ENCODE measurements at regions not wholly inside any gene's neighbourhood (a gene's known extent, or its start where the extent isn't known, plus 50 kb on each side); places are given as distances from the start of the nearest gene placed in this dataset.
"Not testable (repeated sequence)": the region's sequence is repeated elsewhere in the genome, so short reads cannot be mapped to it uniquely, and the experiment has no call there.

DNA sequence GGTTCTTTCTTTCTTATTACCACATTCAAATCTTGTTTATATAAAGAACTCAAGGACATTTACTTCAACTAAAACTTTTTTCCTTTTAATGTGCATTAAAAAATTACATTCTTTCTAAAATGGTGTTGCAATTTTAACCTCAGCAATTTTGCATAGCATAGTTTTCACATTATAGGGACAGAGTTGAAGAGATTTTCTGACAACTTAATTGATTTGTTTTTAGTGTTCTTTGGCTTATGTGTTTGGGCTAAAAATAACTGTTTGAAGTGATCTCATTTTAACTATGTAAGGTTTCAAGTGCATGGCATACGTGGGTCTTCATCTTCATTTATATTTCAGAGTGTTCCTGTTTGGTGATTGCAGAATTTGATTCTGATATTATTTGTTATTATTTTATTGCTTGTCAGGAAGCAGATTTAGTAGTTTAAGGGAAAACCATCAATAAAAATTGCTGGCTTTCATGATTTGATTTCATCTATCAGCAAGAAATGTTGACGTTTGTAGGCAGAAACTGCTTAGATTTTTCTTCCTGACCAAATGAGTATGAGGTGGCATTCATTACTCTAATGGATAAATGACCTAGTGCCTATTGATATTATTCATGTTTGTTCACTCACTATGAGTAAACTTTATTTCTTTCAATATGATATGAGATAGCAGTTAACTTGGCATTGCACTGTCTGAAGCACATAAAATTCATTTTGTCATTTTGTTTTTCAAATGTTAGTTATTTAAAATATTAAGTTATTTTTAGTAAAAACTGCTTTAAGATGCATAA, 398.4 kb downstream of the NUP35 start:
- no peaks in the 10 kb centered on the region for H3K9me3 Mint-ChIP-seq
- no peak overlapping the region for H3K4me3 Mint-ChIP-seq
- no peaks in the 10 kb centered on the region for H3K36me3 Mint-ChIP-seq (ENCODE audit: low read depth)
- no peak overlapping the region for H3K27ac Mint-ChIP-seq
- intact Hi-C loops (cut with micrococcal nuclease) = no loop called here
- no peak for DNase-seq (ENCODE audit: low spot score)
- H3K4me1 Mint-ChIP-seq (ENCODE audit: low read depth) = no peaks in the 10 kb centered on the region
- peaks cover 1% of the 10 kb centered on the region for H3K27me3 Mint-ChIP-seq (ENCODE audit: insufficient read depth)

- Mint-ChIP-seq H3K36me3 (ENCODE audit: low read depth) (no peaks in the 10 kb centered on the region), H3K9me3 (no peaks in the 10 kb centered on the region), H3K27me3 (ENCODE audit: insufficient read depth) (no peaks in the 10 kb centered on the region), H3K4me3 (no peak overlapping the region), H3K4me1 (ENCODE audit: low read depth) (no peaks in the 10 kb centered on the region), H3K27ac (no peak overlapping the region)
- intact Hi-C loops (cut with micrococcal nuclease) = no loop called here
- DNase-seq (ENCODE audit: low spot score) = no peak
Observed at GRCh38 chr2:183530333-183530901, 406.2 kb downstream of the NUP35 start.

GRCh38 chr2:183532514-183532913, 408.3 kb downstream of the NUP35 start:
- H3K27me3 Mint-ChIP-seq (ENCODE audit: insufficient read depth) = no peaks in the 10 kb centered on the region
- H3K4me3 Mint-ChIP-seq = no peak overlapping the region
- H3K27ac Mint-ChIP-seq = no peak overlapping the region
- H3K4me1 Mint-ChIP-seq (ENCODE audit: low read depth) = no peaks in the 10 kb centered on the region
- DNase-seq (ENCODE audit: low spot score) = no peak
- H3K9me3 Mint-ChIP-seq = no peaks in the 10 kb centered on the region
- no peaks in the 10 kb centered on the region for H3K36me3 Mint-ChIP-seq (ENCODE audit: low read depth)
- intact Hi-C loops (cut with micrococcal nuclease) = no loop called here

- H3K4me3 Mint-ChIP-seq = no peak overlapping the region
- H3K9me3 Mint-ChIP-seq = no peaks in the 10 kb centered on the region
- no peak overlapping the region for H3K27ac Mint-ChIP-seq
- H3K36me3 Mint-ChIP-seq (ENCODE audit: low read depth) = no peaks in the 10 kb centered on the region
- intact Hi-C loops (cut with micrococcal nuclease) = no loop called here
- no peaks in the 10 kb centered on the region for H3K27me3 Mint-ChIP-seq (ENCODE audit: insufficient read depth)
- DNase-seq (ENCODE audit: low spot score) = no peak
- no peaks in the 10 kb centered on the region for H3K4me1 Mint-ChIP-seq (ENCODE audit: low read depth)
Observed at GRCh38 chr2:183533021-183533420, 408.8 kb downstream of the NUP35 start.

DNA sequence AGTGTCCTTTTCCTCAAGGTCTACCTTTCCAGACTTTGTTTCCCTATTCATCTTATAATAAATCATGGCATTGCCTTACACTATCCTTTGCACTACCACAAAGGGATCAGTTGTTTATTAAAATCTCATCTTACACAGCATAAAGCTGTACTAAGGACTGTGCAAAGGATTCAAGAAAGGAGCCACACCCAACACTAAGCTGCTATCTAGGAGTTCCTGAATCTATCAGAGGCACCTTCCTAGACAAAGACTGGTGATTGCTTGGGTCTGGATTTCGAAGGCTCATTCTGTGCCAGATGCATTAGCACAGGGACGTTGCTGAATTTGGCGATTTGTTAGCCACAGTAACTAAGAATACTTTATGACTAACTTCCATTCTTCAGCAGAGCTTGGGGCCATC, 412.0 kb downstream of the NUP35 start:
- no peaks in the 10 kb centered on the region for H3K27me3 Mint-ChIP-seq (ENCODE audit: insufficient read depth)
- H3K27ac Mint-ChIP-seq = no peak overlapping the region
- no peaks in the 10 kb centered on the region for H3K36me3 Mint-ChIP-seq (ENCODE audit: low read depth)
- intact Hi-C loops (cut with micrococcal nuclease) = no loop called here
- no peaks in the 10 kb centered on the region for H3K9me3 Mint-ChIP-seq
- H3K4me1 Mint-ChIP-seq (ENCODE audit: low read depth) = no peaks in the 10 kb centered on the region
- H3K4me3 Mint-ChIP-seq = no peak overlapping the region
- DNase-seq (ENCODE audit: low spot score) = no peak

GRCh38 chr2:183536714-183537113, 412.5 kb downstream of the NUP35 start:
- intact Hi-C loops (cut with micrococcal nuclease) = no loop called here
- H3K4me3 Mint-ChIP-seq = no peak overlapping the region
- H3K27me3 Mint-ChIP-seq (ENCODE audit: insufficient read depth) = no peaks in the 10 kb centered on the region
- H3K36me3 Mint-ChIP-seq (ENCODE audit: low read depth) = no peaks in the 10 kb centered on the region
- no peaks in the 10 kb centered on the region for H3K4me1 Mint-ChIP-seq (ENCODE audit: low read depth)
- DNase-seq (ENCODE audit: low spot score) = no peak
- H3K9me3 Mint-ChIP-seq = no peaks in the 10 kb centered on the region
- no peak overlapping the region for H3K27ac Mint-ChIP-seq

GRCh38 chr2:183541766-183542165, 417.5 kb downstream of the NUP35 start:
- Mint-ChIP-seq H3K4me3 (no peak overlapping the region), H3K36me3 (ENCODE audit: low read depth) (no peaks in the 10 kb centered on the region), H3K4me1 (ENCODE audit: low read depth) (no peaks in the 10 kb centered on the region), H3K9me3 (peaks cover 23% of the 10 kb centered on the region), H3K27me3 (ENCODE audit: insufficient read depth) (no peaks in the 10 kb centered on the region), H3K27ac (no peak overlapping the region)
- intact Hi-C loops (cut with micrococcal nuclease) = no loop called here
- DNase-seq (ENCODE audit: low spot score) = no peak

DNA sequence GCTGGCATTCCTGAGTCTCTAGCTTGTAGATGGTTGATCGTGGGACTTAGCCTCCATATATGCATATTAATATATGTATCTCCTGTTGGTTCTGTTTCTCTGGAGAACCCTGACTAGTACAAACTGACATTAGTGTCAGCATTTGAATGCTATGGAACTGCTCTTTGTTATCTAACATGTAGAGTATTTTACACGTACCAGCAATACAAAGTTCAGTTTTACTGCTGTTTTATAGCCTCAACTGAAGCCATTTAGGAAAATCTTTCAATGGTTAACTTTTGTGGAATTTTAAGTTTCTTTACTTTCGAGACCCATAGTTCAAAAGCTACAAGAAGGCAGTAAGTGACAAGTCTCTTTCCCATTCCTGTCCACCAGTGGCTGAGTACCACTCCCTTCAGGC, 418.4 kb downstream of the NUP35 start:
- intact Hi-C loops (cut with micrococcal nuclease) = no loop called here
- Mint-ChIP-seq H3K4me1 (ENCODE audit: low read depth) (no peaks in the 10 kb centered on the region), H3K27ac (no peak overlapping the region), H3K4me3 (no peak overlapping the region), H3K36me3 (ENCODE audit: low read depth) (no peaks in the 10 kb centered on the region), H3K9me3 (peaks cover 23% of the 10 kb centered on the region), H3K27me3 (ENCODE audit: insufficient read depth) (no peaks in the 10 kb centered on the region)
- no peak for DNase-seq (ENCODE audit: low spot score)

DNA sequence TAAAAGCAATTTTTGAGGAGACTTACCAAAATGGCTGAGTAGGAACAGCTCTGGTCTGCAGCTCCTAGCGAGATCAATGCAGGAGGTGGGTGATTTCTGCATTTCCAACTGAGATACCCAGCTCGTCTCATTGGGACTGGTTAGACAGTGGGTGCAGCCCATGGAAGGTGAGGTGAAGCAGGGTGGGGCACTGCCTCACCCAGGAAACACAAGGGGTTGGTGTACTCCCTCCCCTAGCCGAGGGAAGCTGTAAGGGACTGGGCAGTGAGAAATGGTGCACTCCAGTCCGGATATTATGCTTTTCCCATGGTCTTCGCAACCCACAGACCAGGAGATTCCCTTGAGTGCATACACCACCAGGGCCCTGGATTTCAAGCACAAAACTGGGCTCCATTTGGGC, 419.0 kb downstream of the NUP35 start:
- Mint-ChIP-seq H3K9me3 (peaks cover 27% of the 10 kb centered on the region), H3K4me1 (ENCODE audit: low read depth) (no peaks in the 10 kb centered on the region), H3K27ac (no peak overlapping the region), H3K27me3 (ENCODE audit: insufficient read depth) (no peaks in the 10 kb centered on the region), H3K36me3 (ENCODE audit: low read depth) (no peaks in the 10 kb centered on the region), H3K4me3 (no peak overlapping the region)
- intact Hi-C loops (cut with micrococcal nuclease) = no loop called here
- no peak for DNase-seq (ENCODE audit: low spot score)

DNA sequence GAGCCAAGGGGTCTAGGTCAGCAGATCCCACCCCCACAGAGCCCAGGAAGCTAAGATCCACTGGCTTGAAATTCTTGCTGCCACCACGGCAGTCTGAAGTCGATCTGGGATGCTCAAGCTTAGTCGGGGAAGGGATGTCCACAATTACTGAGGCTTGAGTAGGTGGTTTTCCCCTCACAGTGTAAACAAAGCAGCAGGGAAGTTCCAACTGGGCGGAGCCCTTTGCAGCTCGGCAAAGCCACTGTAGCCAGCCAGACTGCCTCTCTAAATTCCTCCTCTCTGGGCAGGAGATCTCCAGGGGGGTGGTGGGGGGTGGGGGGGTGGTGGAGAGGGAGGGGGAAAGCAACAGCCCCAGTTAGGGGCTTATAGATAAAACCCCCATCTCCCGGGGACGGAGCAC, 419.5 kb downstream of the NUP35 start:
- H3K4me3 Mint-ChIP-seq = no peak overlapping the region
- H3K27me3 Mint-ChIP-seq (ENCODE audit: insufficient read depth) = no peaks in the 10 kb centered on the region
- intact Hi-C loops (cut with micrococcal nuclease) = no loop called here
- no peak overlapping the region for H3K27ac Mint-ChIP-seq
- DNase-seq (ENCODE audit: low spot score) = no peak
- no peaks in the 10 kb centered on the region for H3K36me3 Mint-ChIP-seq (ENCODE audit: low read depth)
- no peaks in the 10 kb centered on the region for H3K4me1 Mint-ChIP-seq (ENCODE audit: low read depth)
- peaks cover 27% of the 10 kb centered on the region for H3K9me3 Mint-ChIP-seq

DNA sequence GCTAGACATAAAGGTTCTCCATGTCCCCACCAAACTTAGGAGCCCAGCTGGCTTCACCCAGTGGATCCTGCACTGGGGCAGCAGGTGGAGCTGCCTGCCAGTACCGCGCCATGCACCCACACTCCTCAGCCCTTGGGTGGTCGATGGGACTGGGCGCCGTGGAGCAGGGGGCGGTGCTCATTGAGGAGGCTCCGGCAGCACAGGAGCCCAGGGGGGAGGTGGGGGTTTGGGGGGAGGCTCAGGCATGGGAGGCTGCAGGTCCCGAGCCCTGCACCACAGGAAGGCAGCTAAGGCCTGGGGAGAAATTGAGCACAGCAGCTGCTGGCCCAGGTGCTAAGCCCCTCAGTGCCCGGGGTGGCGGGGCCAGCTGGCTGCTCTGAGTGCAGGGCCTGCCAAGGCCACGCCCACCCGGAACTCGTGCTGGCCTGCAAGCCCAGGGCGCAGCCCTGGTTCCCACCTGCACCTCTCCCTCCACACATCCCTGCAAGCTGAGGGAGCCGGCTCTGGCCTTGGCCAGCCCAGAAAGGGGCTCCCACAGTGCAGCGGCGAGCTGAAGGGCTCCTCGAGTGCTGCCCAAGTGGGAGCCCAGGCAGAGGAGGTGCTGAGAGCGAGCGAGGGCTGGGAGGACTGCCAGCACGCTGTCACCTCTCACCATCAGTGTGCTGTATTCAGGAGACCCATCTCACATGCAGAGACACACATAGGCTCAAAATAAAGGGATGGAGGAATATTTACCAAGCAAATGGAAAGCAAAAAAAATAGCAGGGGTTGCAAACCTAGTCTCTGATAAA, 422.5 kb downstream of the NUP35 start:
- H3K36me3 Mint-ChIP-seq (ENCODE audit: low read depth); H3K4me3 Mint-ChIP-seq; H3K27ac Mint-ChIP-seq; H3K4me1 Mint-ChIP-seq (ENCODE audit: low read depth); intact Hi-C loops (cut with micrococcal nuclease); DNase-seq (ENCODE audit: low spot score); H3K27me3 Mint-ChIP-seq (ENCODE audit: insufficient read depth): not testable (repeated sequence)
- H3K9me3 Mint-ChIP-seq = peaks cover 27% of the 10 kb centered on the region

DNA sequence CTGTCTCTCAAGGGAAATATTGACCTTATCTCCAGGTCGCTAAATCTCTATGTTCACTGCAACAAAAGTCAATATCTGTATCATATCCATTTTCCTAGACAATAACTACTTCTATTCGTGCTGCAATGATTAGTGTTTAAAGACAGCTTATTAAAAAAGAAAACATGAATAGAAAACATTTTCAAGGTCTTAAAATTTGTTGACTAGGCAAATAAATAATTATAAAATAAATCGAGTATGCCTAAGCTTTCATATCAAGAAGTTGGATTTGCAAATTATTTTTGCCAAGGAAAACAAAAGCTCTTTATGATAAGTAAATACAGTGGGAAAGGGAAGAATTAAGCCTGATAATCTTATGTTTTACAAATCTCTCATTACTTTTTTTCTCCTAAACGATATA, 428.5 kb downstream of the NUP35 start:
- no peak for DNase-seq (ENCODE audit: low spot score)
- Mint-ChIP-seq H3K4me3 (no peak overlapping the region), H3K27ac (no peak overlapping the region), H3K27me3 (ENCODE audit: insufficient read depth) (no peaks in the 10 kb centered on the region), H3K36me3 (ENCODE audit: low read depth) (no peaks in the 10 kb centered on the region), H3K9me3 (peaks cover 3% of the 10 kb centered on the region), H3K4me1 (ENCODE audit: low read depth) (no peaks in the 10 kb centered on the region)
- intact Hi-C loops (cut with micrococcal nuclease) = no loop called here

DNA sequence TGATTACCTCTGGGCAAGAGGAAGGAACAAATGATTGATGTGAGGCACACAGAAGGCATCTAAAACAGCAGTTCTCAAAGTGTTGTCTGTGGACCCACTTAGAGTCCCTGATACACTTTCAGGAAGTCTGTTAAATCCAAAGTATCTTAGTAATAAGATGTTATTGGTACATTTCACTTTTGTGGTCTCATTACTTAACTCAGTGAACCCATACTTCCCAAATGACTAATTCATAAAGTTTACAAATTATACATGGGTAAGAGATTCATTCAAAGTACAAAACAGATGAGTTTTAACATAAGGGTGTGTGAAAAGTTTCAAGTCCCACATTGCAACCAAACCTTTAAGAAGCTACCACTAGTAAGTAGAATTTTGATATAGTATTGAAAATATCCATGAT, 440.5 kb downstream of the NUP35 start:
- Mint-ChIP-seq H3K36me3 (ENCODE audit: low read depth) (no peaks in the 10 kb centered on the region), H3K4me3 (no peak overlapping the region), H3K9me3 (no peaks in the 10 kb centered on the region), H3K4me1 (ENCODE audit: low read depth) (no peaks in the 10 kb centered on the region), H3K27me3 (ENCODE audit: insufficient read depth) (no peaks in the 10 kb centered on the region), H3K27ac (no peak overlapping the region)
- intact Hi-C loops (cut with micrococcal nuclease) = no loop called here
- no peak for DNase-seq (ENCODE audit: low spot score)
